GM19025 (cell line): ENCODE measurements at regions not wholly inside any gene's neighbourhood (a gene's known extent, or its start where the extent isn't known, plus 50 kb on each side); places are given as distances from the start of the nearest gene placed in this dataset.

Experiments
- ATAC-seq: cut with Tn5 transposase; IDR thresholded peaks from one replicate; pipeline ENCODE4 v1.9.1; 2021; ENCODE audit warnings: mild to moderate bottlenecking, low read depth, moderate library complexity; ENCODE audit not compliant: unreplicated experiment

DNA sequence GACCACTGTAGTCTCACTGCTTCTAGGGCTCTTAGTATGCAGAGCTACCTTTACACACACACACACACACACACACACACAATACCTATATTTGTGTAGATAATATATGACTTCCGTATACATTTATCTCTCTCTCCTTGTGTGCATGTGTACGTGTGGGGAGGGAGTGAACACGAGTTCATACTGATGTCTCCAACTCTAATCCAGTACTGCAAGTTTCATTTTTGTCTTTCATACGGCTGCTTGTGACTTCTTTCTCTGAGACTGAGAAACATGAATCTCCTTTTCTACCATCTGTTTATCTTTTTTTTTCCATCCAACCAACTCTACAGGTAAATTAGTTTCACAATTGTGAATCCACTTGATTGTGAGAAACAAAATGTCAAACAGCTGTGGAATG lies 1229.5 kb upstream of the AGA start:
- ATAC-seq: no peak

DNA sequence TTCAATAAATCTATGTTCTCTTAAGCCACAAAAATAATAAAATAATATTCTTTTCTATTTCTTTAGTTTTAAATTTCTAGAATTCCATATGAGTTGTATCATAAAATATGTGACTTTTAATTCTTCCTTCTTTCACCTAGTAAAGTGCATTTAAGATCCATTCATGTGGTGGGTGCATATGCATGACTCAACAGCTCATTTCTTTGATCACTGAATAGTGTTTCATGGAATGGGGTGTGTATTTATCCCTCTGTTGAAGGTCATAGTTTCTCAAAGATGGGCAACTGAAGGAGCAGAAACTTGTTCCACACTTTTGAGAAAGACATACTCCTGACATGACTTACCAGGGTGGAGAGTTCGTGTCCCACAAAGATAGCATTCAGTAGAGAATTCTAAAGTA lies 1230.3 kb upstream of the AGA start:
- no peak for ATAC-seq

DNA sequence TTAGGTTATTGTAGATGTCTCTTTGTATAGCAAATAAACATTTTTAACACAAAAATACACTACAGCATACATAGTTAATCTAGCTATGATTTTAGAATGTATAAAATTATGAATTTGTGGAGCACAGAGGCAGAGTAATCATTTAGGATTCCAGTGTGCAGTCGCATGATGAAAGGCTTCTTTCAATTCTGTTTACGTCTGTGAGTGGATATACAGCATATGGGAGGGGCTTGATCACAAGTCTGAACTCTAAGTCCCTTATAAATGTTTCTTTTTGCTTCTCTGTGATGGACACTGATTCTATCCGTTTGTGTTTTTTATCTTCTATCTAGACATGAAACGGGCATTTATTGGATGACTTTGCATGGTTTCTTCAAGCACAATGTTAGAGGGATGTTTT lies 1239.6 kb upstream of the AGA start:
- ATAC-seq: no peak

DNA sequence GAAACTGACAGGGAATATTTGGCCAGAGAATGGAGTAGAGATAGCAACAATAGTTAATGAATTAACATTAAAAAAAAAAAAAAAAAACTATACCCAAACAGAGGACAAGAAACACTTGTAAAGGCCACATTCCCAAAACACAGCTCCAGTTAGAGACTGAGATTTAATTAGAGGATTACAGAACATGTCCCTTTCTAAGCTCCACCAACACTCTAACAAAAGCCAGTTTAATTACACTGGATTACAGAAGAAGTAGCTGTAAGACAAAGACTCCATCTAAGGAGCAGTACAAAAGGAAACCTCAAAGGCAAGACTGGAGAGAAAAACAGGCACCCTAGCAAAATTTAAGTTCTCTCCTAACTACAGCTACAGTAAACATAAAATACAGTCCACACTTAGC lies 1247.7 kb upstream of the AGA start:
- no peak for ATAC-seq

DNA sequence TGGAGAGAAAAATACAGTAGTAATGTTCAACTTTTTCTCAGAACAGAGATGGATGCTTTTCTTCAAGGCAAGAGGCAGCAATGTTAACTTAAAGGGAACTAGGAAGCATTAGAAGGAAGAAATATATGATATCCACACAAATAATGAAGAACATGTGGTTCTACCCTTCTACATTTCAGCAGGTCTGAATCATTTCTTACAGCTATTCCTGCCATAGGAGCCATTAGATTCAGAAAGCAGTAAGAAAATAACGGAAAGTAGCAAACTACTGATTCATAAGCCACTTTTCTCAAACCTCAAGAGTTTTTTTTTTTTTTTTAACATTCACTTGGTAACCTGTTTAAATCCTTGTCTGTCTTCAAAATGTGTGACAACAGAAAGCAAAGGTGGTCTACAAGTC lies 1251.6 kb upstream of the AGA start:
- ATAC-seq: no peak

DNA sequence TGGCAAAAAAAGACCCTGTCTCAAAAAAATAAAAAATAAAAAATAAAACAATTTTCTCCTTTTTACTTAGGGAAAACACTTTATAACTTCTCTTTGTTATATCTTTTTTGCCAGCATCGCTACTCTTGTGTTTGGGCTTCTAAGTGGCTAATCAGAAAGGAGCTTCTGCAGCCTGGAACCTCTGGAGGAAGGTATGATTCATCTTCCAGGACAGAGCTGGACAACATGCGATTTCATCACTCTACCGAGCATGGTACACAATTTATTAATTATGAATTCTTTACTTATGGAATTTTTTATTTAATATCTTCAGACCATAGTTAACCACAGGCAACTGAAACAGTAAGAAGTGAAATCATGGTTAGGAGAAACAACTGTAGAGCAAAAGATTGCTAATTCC lies 1254.3 kb upstream of the AGA start:
- no peak for ATAC-seq

DNA sequence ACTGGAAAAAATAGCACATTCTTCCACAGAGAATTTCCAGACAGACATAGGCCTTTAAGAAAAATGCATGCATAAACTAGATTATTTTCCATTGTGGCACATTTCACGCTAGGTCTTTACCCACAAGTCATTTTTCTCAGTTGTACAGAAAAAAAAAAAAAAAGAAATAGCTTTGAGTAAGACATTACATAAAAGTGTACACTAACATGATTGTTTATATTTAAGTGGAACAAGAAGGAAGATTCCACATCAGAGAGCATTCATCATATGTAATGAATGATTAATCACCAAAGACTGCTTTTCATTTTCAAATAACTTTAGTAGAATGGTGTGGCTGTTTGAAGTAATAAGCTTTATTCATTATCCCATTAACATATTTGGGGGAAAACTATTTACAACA lies 1270.2 kb upstream of the AGA start:
- no peak for ATAC-seq

DNA sequence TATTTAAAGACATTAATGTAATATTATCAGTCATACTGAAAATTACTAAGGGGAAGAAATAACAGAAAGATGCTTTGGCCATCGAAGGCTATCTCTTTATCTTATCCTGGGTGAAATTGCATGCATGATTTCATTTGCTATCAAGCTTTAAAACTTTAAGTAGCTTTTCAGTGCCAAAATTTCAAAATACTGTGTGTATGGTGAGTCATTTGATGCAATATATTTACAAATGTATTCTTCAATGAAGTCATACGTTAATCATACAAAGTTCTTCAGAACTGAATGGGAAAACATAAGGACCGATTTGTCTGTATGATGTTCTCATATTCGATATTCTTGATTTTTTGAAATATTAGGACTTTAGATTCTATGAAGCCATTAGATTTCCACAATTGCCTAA lies 1295.8 kb upstream of the AGA start:
- no peak for ATAC-seq

DNA sequence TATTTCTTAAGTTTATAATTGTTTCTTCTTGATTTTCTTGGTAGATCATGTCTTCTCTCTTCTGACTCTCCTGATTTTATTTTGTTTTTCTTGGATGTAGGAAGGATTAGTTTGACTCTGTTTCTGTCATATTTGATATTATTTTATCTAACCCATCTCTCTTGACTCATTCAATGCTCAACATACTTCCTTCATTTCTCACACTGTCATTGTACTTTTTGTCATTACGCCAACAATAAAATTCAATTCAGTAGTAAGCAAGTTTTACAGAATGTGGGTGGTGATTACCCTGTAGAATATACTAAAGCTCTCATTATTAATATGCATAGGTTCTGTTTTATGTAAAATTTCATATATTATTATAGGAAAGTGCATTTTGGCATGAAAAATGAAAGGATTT lies 1303.0 kb upstream of the AGA start:
- no peak for ATAC-seq

DNA sequence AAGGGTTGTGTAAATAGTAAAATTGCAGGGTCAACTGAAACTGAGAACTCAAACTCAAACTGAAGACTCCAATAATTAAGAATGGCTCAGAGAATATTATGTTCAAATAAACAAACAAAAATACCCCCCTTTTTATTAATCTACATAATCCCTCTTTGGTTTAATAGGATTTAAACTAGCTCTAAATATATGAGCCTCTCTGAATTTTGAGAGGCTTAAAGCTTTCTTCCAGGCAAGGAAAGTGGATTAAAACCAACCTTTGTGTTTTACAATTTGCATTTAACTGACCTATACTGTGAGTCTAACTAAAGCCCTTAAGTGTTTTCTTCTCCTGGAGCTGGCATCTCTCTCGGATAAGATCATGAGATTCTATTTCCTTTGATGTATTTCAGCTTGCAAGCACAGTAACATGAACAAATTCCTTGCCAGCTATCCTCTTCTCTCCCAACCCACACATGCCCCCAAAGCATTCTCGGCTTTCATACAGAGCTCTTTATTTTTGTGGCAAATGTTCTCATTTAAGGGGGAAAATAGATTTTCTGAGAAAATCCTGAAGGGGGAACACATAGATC lies 1310.8 kb upstream of the AGA start:
- no peak for ATAC-seq

DNA sequence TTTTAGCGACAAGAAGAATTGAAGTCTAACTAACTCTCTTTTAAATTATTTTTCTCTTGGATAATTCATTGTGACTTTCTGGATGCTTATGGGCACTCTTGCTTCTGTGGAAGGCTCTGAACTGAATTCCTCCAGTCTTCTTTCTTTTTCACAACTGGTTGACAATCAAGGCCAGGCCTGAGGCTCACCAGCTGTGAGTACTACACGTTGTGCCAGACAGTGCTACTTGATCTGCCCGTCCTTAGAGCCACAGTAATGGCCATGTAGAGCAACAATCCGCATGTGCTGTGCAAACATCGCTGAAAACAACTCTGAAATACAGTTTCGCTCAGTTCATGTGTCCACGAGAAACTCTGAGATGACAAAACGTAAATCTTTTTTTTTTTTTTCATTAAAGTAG lies 1336.3 kb upstream of the AGA start:
- ATAC-seq: no peak

DNA sequence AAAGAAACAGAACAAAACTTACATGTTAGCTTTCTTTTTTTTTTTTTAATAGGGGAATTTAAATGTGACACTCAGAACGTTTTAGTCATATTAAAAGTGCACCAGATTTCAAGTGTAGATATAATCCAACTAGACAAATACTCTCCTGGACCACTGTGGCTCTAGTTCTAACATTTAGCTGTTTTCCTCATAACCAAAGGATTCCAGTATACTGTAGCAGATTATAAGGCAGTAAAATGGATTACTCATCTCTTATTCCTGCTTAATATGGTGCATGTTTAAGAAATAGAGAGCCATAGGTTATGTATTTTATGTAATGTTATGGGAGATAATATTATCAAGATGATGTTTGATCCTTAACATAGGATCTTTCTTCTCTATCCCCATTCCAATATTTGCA lies 1339.5 kb upstream of the AGA start:
- no peak for ATAC-seq

DNA sequence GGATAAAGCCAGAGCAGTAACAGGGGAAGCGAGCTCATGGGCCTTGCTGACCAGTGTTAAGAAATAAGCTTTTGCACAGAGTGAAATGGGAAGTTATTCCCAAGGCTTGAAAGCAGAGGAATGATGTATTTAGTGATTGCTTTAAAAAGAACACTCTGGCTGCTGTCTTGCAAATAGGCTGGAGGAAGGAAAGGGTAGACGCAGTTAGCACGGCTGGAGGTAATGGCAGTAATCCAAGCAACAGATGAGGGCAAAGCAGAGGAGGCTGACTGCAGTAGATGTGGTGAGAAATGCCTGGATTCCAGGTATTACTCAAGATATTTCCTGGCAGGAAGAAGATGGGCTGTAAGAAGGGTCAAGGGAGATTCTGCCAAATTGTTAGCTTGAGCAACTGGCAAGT lies 1342.3 kb upstream of the AGA start:
- no peak for ATAC-seq

DNA sequence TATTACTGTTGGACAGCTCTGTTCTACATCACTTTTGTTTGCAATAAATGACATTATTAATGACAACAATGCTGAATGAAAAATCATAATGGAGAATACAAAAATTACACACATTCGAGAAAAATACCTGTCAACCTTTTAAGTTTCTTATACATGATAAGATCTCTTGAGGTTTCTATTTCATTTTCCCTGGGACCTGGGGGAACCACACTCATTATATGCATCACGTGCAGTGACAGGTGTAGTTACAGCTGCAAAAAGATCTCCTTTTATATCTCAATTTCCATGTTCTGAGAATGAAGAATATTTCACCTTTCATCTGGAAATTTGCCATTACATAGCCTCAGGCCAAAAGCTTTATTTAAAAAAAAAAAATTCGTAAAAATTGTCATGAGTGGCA lies 1347.0 kb upstream of the AGA start:
- ATAC-seq: no peak

DNA sequence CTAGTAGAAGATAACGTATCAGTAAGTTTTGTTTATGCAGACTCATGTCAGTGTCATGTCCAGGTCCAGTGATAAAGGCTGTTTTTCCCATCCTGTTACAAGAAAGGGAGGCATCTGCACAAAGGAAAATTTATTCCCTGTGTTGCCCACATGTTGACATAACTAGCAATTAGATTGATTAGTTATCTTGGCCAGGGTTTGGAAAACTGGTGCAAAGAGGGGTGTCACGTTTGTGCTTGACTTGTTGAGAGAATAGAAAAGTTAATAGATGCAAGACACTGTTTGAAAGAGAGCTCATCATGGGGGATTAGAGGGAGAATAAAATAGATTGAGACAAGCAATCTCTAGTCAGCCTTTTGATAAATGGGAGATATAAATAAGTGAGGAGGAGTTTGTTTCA lies 1357.0 kb upstream of the AGA start:
- ATAC-seq: no peak

DNA sequence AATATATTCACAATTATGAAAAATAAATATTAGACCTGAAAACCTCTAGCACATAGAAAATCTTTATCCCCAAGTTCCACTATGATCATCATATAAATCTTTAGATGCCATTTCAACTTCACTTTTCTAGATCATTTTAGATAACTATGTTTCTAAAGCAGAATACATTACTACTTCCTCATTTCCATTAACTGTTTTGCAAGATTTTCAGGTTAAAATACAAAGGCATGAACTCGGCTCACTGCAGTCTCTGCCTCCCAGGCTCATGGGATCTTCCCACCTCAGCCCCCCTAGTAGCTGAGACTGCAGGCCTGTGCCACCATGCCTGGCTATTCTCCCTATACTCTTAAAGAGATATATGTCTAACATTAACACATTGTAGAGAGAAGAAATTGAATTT lies 1365.9 kb upstream of the AGA start:
- ATAC-seq: no peak

DNA sequence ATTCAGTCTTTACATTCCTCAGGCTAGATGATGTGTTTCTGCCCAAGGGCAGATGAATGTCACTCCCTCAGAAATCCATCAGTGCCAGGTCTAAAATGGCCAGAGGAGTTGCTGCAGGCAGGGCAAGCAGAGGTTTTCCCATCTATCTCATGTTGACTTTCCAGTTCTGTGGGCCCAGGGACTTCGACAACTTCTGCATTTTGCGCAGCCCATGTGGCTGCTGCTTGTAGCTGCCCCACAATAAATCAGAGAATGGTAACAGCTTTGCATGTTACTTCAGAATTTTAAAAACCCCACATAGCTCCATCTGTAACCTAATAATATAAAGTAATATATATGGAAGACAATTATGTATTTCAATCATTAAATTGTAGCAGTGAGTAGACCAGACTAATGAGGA lies 1367.7 kb upstream of the AGA start:
- no peak for ATAC-seq

DNA sequence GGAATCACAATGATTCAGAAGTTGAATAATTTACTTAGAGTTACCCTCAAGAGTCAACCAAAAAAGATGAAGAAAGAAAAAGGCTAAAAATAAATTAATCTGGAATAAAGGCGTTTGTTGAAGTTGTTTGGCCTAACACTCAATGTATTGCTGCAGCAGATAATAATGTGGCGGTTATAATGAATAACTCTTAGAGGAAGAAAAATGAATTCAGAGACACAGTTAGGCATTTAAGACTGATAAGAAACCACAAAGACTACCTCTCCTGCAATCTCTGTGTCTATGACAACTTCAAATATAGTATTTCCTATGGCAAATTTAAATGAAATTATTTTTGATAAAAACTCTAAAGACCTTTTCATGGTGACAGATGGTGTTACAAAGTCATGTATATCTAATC lies 1369.1 kb upstream of the AGA start:
- ATAC-seq: no peak

DNA sequence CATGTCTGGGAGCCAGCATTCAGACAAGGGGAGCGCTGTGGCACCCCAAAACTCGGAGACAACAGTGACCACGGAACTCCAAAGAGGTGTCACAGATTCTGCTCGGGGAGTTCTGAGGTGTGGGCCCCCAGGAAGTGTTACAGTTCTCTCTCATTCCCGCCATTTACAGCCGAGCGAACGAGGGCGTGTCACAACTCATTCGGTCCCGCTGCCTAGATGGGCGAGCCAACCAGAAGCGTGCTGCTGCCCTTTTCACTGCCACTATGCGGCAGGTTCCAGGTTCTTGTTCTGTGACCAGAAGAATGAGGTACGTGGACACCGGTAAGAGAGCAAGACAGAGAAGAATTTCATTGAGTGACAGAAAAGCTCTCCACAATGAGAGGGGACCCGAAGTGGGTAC lies 1370.6 kb upstream of the AGA start:
- no peak for ATAC-seq

DNA sequence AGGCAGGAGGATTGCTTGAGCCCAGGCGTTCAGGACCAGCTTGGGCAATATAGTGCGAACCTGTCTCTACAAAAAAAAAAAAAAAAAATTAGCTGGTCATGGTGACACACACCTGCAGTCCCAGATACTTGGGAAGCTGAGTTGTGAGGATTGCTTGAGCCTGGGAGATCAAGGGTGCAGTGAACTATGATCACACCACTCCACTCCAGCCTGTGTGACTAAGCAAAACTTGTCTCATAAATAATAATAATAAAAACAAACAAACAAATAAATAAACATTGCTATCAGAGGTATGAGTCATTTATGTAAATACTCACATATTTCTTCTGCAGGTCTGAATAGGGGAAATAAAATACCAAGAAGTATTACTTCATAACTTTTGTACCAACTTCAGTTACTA lies 1372.7 kb upstream of the AGA start:
- ATAC-seq: no peak

DNA sequence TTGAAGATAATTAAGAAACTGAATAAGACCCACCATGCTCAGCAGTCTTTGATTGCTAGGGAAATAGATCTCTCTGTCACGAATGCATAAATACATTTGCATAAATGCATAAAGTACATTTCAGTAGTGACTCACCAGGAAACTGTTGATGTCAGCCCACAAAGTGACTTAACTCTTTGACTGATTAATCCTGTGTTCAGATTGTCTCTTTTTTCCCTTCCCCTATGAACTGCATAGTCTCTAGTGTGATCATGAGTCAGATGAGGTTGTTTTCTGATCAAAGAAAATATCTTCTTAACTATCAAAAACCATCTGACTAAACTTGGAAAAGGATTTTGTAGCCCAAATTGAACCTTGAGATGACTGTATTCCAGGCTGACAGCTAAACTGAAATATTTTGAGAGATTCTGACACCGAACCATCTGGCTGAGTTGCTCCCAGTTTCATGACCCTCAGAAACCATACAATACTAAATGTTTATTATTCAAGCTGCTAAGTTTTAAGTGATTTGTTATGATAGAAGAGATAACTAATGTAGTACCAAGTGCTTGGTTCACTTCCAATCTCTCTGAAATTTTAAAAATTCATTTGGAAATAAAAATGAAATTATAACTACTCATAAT lies 1381.5 kb upstream of the AGA start:
- no peak for ATAC-seq

DNA sequence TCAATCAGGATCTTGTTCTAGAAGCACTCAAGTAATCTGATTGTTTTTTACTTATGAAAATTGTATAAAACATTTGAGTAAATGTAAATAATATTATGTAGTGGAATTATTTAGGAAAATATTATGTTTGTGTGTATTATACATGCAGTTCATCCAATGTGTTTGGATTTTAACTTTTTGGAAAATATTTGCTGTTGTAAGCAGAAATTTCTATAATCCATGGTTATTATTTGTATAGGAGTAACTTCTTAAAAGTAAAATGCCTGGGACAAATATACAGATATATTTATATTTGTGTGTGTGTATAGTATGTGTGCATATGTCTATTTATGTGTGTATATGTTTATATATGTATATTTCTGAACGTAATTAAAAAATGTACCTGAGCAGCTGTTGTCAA lies 1394.6 kb upstream of the AGA start:
- no peak for ATAC-seq

DNA sequence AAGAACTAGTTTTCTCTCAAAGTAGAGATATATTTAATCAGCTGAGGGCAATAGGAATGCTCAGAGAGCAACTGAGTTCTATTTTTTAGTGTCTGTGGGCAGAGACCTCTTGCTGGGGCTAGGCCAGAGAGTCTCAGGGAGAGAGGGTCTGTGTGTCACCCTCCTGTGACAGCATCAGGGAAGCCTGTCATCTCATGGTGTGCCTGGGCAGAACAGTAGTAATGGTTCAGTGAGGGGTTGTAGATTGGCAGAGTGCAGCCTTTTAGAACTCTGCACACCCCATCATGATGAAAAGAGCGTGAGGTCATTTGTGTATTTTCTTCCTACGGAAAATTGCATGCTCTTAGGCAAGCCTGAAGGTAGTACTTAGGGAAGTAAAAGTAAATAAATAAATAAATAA lies 1396.5 kb upstream of the AGA start:
- ATAC-seq: no peak
